CD4-positive, alpha-beta T cell (primary cell): ENCODE measurements at regions not wholly inside any gene's neighbourhood (a gene's known extent, or its start where the extent isn't known, plus 50 kb on each side); places are given as distances from the start of the nearest gene placed in this dataset.

Experiments used
- ATAC-seq: fragments of 200-7000 bp; cut with Tn5 transposase; one replicate; pipeline ENCODE4 v1.10.0; 2022; ENCODE audit warnings: mild to moderate bottlenecking; ENCODE audit not compliant: poor library complexity
- CTCF ChIA-PET: fragments of 350-600 bp; sonication (Branson Sonifier 250); formaldehyde crosslinking; loops from one replicate; lab custom pipeline; 2021; ENCODE audit warnings: antibody characterized with exemption, inconsistent platforms; lab: Charles Lee
- POLR2A ChIA-PET: fragments of 350-600 bp; sonication (Branson Sonifier 250); formaldehyde crosslinking; loops from one replicate; lab custom pipeline; 2021; ENCODE audit warnings: antibody characterized with exemption, inconsistent platforms; lab: Charles Lee
- DNase-seq, 14 experiments: peaks; one replicate each; pipeline ENCODE4 v3.0.0-alpha.2; 2013 to 2020; ENCODE audit warnings: mixed read lengths in 2 of 14
- H3K27ac ChIP-seq, 2 donors: one replicate each; pipeline versions ENCODE4 v1.5.1 to v1.7.0; 2013; ENCODE audit warnings: low read length in 2 of 2, low read depth in 1 of 2, mild to moderate bottlenecking in 1 of 2
- H3K27me3 ChIP-seq, 2 experiments: 1 replicate in 1 of 2; 2 replicates in 1 of 2; pipeline versions ENCODE4 v1.6.1 to v1.7.0; 2013; ENCODE audit warnings: low read length in 2 of 2, control low read depth in 1 of 2, mild to moderate bottlenecking in 1 of 2, moderate library complexity in 1 of 2; ENCODE audit not compliant: insufficient read depth in 2 of 2, control insufficient read depth in 1 of 2
- H3K36me3 ChIP-seq: one replicate; pipeline ENCODE4 v1.6.1; 2013; ENCODE audit warnings: low read length, control low read depth; ENCODE audit not compliant: insufficient read depth
- H3K4me1 ChIP-seq: one replicate; pipeline ENCODE4 v1.6.1; 2013; ENCODE audit warnings: low read length, control low read depth; ENCODE audit not compliant: insufficient read depth
- H3K4me3 ChIP-seq: one replicate; pipeline ENCODE4 v1.5.1; 2013; ENCODE audit warnings: mild to moderate bottlenecking, low read length, moderate library complexity
- H3K9me3 ChIP-seq, 2 experiments: 1 replicate in 1 of 2; 2 replicates in 1 of 2; pipeline versions ENCODE4 v1.6.1 to v1.7.0; 2013; ENCODE audit warnings: low read length in 2 of 2, mild to moderate bottlenecking in 2 of 2, control low read depth in 1 of 2, moderate library complexity in 1 of 2; ENCODE audit not compliant: control insufficient read depth in 1 of 2, insufficient read depth in 1 of 2
- H3K27ac Mint-ChIP-seq: one replicate; pipeline ENCODE4 v1.8.0; 2020; ENCODE audit warnings: mixed read lengths
- H3K27me3 Mint-ChIP-seq: one replicate; pipeline ENCODE4 v1.8.0; 2021; ENCODE audit warnings: mixed read lengths
- H3K36me3 Mint-ChIP-seq: one replicate; pipeline ENCODE4 v1.8.0; 2021; ENCODE audit warnings: low read depth, mixed read lengths
- H3K4me1 Mint-ChIP-seq: one replicate; pipeline ENCODE4 v1.8.0; 2021; ENCODE audit warnings: low read depth, mixed read lengths
- H3K4me3 Mint-ChIP-seq: one replicate; pipeline ENCODE4 v1.8.0; 2020; ENCODE audit warnings: mild to moderate bottlenecking, mixed read lengths
- H3K9me3 Mint-ChIP-seq: one replicate; pipeline ENCODE4 v1.8.0; 2020; ENCODE audit warnings: mixed read lengths
- CTCF ChIP-seq: fragments of 200-600 bp; IDR thresholded peaks from one replicate; pipeline ENCODE4 v1.8.0; 2022; ENCODE audit warnings: antibody characterized with exemption, mild to moderate bottlenecking
- intact Hi-C, 2 experiments: fragments of 100-400 bp; cut with DNase I in 1 of 2; cut with micrococcal nuclease in 1 of 2; formaldehyde crosslinking; loops; one replicate each; pipeline versions ENCODE4 v1.15.1 to v1.9.0; 2023 to 2025; cut with DNase I, micrococcal nuclease

- ChIA-PET POLR2A (no interaction called here), CTCF (no interaction called here)
- no peak for ATAC-seq
- Histone ChIP-seq H3K4me1 (no peaks in the 10 kb centered on the region), H3K36me3 (no peaks in the 10 kb centered on the region), H3K9me3 (peaks cover 0 to 11% of the 10 kb centered on the region in 2 experiments), H3K27ac (no peak overlapping the region), H3K27me3 (no peaks in the 10 kb centered on the region), H3K4me3 (no peak overlapping the region)
- Mint-ChIP-seq H3K36me3 (no peaks in the 10 kb centered on the region), H3K9me3 (no peaks in the 10 kb centered on the region), H3K27me3 (no peaks in the 10 kb centered on the region), H3K27ac (no peak overlapping the region), H3K4me3 (no peak overlapping the region), H3K4me1 (no peaks in the 10 kb centered on the region)
- intact Hi-C loops, result no loop called here
- no peak for DNase-seq
- no peak for TF ChIP-seq CTCF
These were observed 1719.3 kb downstream of the HACE1 start for GRCh38 chr6:103140308-103141027.

GRCh38 chr6:103139377-103139776 is 1720.3 kb downstream of the HACE1 start:
- Histone ChIP-seq H3K27me3 (no peaks in the 10 kb centered on the region), H3K36me3 (no peaks in the 10 kb centered on the region), H3K27ac (no peak overlapping the region), H3K4me3 (no peak overlapping the region), H3K9me3 (peaks cover 0 to 11% of the 10 kb centered on the region in 2 experiments), H3K4me1 (no peaks in the 10 kb centered on the region)
- Mint-ChIP-seq H3K27me3 (no peaks in the 10 kb centered on the region), H3K4me3 (no peak overlapping the region), H3K27ac (no peak overlapping the region), H3K36me3 (no peaks in the 10 kb centered on the region), H3K4me1 (no peaks in the 10 kb centered on the region), H3K9me3 (peaks cover 3% of the 10 kb centered on the region)
- intact Hi-C loops, result no loop called here
- CTCF ChIA-PET, result no interaction called here
- POLR2A ChIA-PET, result no interaction called here
- no peak for TF ChIP-seq CTCF
- ATAC-seq, result no peak
- no peak for DNase-seq

- DNase-seq (no peak), ATAC-seq (no peak)
- H3K27me3 Mint-ChIP-seq, result no peaks in the 10 kb centered on the region
- H3K4me3 ChIP-seq, result no peak overlapping the region
- peaks cover 6% of the 10 kb centered on the region for H3K9me3 Mint-ChIP-seq
- no peaks in the 10 kb centered on the region for H3K4me1 Mint-ChIP-seq
- no peak for TF ChIP-seq CTCF
- no peak overlapping the region for H3K27ac ChIP-seq
- CTCF ChIA-PET, result no interaction called here
- no peak overlapping the region for H3K4me3 Mint-ChIP-seq
- intact Hi-C loops, result no loop called here
- no peaks in the 10 kb centered on the region for H3K4me1 ChIP-seq
- H3K27ac Mint-ChIP-seq, result no peak overlapping the region
- H3K27me3 ChIP-seq, result no peaks in the 10 kb centered on the region
- no peaks in the 10 kb centered on the region for H3K36me3 ChIP-seq
- POLR2A ChIA-PET, result no interaction called here
- H3K9me3 ChIP-seq, result no peaks in the 10 kb centered on the region
- H3K36me3 Mint-ChIP-seq, result no peaks in the 10 kb centered on the region
These were observed 1731.0 kb downstream of the GRIK2 start for GRCh38 chr6:103124471-103124870.
